NCI-H82 treated with DMSO at 0.1 percent for 48 hours (cell line): ENCODE measurements at regions not wholly inside any gene's neighbourhood (a gene's known extent, or its start where the extent isn't known, plus 50 kb on each side); places are given as distances from the start of the nearest gene placed in this dataset.
"Not testable (repeated sequence)": the region's sequence is repeated elsewhere in the genome, so short reads cannot be mapped to it uniquely, and the experiment has no call there.

Experiments used
- DNase-seq: peaks from one replicate; lab custom pipeline; 2025; ENCODE audit not compliant: unreplicated experiment; lab: John Stamatoyannopoulos, UW

DNA sequence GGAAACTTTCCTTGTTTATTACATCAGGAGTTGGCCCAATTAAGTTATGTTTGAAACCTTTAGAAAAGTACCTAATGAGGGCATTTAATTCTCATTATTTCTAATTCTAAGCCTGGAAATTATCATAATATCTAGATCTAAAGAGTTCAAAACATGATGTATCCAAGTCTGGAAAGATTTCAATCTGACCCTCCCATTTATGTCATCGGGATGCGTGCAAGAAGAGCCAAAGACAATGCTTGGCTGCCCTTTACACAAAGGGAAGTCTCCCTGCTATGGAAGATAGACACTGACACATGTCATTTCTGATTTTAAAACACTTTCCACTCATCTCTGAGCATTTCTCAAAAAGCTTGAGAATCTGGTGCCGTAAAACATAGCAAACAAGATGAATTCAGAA is 222.4 kb downstream of the ANTXR2 start:
- no peak for DNase-seq

DNA sequence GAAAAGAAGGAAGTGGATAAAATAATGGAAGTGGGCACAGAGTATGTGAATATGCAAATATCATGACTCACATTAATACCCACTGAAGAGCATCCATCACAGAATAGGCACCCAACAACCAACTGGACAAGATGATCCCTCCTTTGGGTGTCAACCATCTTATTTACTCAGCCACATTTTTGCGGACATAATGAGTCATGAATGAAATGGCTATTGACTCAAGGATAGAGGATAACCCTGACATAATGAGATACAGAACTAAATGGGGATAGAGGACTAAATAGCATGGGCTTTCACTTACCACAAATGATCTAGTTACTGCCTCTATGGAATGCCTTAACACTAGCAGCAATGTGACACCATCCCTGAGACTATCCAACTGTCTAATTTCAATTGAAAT is 224.7 kb downstream of the ANTXR2 start:
- DNase-seq = no peak

DNA sequence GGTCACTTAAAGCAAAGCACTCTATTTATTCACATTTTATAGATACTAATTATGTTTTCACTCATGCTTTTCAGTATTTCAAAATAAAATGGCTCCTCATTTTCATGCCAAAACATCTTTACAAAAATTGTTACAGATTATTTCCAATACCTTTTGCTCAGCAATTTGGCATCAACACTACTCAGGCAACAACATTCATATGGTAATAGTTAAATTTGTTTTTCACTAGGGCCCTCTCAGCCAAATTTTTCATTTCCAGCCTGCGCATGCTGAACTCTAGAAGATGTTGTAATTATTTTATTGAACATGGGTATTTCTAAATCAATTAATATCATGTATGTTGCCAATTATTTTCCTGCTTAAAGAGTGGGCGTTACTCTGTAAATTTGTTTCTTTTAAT is 225.6 kb downstream of the ANTXR2 start:
- DNase-seq = no peak

DNA sequence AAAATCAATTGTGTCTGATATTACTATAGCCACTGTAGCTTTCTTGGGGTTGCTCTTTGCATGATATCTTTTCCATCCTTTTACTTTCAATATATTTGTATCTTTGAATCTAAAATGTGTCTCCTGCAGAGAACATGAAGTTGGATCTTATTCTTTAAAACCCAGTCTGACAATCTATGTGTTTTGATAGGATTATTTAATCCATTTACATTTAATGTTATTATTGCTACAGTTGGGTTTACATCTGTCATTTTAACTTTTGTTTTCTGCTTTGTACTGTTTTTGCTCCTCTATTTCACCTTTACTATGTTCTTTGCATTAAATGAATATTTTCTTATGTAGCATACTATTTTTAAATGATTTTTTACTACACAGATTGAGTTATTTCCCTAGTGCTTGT is 230.9 kb downstream of the ANTXR2 start:
- DNase-seq = no peak

DNA sequence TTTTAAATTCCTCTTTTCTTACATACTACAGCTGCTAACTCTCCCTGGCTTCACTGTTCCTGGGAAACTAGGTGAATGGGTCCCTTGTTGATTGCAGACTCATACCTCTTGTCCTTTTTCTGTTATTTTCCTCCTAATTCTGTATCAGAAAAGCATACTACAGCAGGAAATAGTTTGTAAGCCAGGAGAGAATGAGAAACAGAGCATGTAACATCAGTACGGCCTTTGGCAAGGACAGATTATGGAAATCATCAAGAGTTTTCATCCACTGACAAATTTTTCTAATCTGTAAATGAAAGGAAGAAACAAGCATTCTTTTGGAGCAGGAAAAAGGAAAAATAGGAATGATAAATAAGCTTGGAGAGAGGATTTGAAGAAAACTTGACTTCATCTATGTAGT is 239.2 kb downstream of the ANTXR2 start:
- DNase-seq = no peak

DNA sequence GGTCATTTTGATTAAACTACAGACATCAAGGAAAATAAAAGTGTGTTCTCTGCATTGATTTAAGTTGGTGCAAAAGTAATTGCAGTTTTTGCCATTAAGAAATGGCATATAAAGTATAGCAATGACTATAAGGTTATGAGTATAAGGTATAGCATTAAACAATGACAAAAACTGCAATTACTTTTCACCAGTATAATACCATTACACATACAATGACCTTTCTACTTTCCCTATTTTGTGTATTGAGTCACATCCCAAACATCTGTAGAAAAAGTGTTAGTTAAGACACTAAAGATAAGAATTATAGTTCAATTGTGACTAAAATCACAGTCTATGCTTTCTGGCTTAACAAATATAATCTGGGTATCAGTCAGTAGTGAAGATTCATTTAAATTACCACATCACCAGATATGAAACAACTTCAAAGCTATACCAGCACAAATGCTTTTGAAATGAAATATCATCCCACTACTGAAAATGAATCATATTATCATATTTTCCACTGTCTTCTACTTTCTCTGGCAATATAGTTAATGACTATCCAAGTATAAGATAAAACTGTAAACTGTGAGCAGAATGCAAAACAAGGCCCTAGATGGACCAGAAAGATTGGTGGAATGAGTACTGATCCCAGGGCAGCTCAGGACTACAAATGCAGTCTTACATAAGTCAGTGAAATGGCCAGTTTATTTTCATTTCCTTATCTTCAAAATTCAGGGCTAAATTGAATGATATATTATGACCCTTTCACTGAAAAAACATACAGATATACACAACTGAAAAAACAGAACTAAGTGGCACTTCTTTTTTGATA is 241.1 kb downstream of the ANTXR2 start:
- no peak for DNase-seq

DNA sequence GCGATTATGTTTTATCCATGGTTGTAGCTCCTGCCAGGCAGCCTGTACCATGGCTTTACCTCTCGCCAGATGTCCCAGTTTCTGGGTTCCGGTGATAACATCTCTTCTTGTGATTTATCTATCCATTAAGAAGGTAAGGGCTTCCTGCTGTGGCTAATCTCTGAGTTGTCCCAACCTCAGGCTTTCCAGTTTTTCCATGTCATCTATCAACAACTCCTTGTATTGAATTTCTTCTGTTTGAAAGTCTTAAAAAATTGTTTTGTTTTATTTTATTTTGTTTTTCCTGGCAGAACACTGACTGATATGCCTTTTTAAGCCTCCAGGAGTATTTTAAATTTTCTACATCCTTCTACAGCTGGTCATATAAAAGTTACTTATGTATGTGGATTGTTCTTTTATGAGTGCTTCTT is 241.9 kb downstream of the ANTXR2 start:
- DNase-seq = peak; percentile 57

DNA sequence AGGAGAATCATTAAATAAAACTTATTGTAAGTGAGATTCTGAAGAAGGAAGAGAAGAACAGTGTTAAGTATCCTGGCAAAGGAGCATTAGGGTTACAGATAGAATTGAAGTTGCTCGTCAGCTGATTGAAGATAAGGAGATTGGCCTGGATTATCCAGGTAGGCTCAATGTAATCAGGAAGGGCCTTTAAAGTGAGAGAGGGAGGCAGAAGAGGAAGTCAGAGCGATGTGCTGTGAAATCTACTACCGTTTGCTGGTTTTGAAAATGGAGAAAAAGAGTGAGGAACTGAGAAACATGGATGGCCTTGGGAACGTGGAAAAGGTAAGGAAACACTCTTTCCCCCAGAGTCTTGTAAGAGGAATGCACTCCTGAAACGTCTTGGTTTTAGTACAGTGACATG is 245.7 kb downstream of the ANTXR2 start:
- peak; percentile 57 for DNase-seq

DNA sequence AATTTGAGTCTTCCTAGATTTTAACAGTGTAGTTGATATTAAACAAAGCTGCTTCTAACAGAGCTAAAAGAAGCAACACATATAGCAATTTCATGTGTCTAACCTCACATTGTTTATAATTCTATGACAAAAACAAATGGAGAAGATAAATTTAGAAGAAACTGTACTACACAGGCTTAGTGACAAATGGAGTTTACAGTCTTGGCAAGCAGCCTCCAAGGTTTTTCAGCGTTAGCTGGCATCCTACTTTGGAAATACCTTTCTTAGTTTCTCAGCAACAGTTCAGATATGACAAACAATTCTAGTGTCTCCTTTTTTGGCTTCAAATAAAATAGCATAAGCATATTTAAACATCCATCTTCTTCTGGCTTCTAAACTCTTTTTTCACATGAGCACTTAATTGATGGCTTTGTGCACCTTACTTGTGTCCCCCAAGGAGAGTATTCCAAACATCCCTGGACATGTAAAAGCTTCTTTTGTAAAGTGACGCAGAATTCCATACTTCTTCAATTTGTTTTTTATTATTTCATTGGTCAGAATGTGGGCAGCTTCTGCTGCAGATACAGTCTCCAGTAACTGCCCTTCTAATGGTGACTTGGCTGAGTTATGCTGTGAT is 249.8 kb downstream of the ANTXR2 start:
- DNase-seq = no peak

DNA sequence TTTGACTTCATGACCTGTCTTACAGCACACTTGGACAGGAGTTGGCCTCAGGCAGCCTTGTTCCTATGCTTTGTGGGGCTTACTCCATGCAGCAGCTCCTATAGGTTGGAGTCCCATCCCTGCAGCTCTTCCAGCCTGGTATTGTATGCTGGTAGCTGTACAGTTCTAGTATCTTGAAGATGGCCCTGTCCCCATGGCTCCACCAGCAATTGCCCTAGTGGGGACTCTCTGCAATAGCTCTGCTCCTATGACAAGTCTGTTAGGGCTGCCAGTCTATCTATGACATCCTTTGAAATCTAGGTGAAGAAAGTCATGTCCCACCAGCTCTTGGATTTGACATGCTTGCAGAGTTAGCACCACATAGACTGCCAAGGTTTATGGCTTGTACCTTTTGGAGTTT is 252.6 kb downstream of the ANTXR2 start:
- no peak for DNase-seq

DNA sequence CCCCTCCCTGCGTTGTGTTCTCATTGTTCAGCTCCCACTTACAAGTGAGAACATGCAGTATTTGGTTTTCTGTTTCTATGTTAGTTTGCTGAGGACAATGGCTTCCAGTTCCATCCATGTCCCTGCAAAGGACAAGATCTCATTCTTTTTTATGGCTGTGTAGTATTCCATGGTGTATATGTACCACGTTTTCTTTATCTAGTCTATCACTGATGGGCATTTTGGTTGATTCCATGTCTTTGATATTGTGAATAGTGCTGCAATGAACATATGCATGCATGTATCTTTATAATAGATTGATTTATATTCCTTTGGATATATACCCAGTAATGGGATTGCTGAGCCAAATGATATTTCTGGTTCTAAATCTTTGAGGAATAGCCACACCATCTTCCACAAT is 265.1 kb downstream of the ANTXR2 start:
- DNase-seq = not testable (repeated sequence)

DNA sequence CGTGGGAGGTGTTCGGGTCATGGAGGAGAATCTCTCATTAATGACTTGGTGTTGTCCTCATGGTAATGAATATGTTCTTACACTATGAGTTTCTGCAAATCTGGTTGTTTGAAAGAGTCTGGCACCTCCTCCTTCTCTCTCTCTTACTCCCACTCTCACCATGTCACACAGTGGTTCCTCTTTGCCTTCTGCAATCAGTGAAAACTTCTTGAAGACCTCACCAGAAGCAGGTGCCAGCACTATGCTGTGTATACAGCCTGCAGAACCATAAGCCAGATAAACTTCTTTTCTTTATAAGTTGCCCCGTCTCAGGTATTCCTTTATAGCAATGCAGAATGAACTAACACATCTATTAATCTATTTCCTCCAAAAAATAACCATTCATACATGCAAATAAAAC is 275.0 kb downstream of the ANTXR2 start:
- DNase-seq = no peak

DNA sequence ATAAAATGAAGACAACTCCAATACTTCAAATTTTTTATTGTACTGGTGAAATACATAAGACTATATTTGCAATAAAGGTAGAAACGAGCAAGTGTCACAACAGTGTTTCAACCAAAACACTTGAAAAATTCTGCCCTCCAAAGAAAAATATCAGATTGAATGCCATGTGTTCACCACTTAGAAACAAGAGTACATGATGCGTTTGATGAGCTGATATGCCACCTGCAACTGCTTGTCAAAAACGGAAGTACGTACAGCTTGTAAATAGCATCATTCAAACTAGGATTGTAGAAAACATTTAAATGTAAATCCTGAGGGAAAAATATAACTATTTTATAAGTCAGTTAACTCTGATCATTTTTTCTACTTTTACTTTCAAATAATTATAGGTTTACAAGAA is 276.1 kb downstream of the ANTXR2 start:
- DNase-seq = no peak

DNA sequence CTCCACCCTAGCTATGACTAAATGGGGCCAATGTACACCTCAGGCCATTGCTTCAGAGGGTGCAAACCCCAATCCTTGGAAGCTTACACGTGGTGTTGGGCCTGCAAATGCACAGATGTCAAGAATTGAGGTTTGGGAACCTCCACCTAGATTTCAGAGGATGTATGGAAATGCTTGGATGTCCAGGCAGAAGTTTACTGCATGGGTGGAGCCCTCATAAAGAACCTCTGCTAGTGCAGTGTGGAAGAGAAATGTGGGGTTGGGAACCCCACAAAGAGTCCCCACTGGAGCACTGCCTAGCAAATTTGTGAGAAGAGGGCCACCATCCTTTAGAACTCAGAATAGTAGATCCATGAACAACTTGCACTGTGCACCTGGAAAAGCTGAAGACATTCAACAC is 284.1 kb downstream of the ANTXR2 start:
- DNase-seq = no peak

DNA sequence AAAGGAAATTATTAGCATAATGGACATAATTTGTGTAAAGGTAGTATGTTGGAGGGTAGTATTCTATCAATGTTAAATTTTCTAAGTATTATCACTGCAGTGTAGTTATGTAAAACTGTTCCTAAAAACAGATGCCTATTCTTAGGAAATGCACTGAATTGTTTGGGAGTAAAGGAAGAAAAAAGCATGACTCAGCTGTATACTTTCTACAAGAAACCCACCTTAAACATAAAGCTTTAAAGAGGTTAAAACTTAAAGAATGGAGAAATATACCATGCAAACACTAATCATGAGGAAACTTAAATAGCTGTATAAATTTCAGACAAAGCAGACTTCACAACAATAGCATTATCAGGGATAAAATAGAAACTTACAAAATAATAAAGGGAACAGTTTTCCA is 292.9 kb downstream of the ANTXR2 start:
- DNase-seq = no peak

DNA sequence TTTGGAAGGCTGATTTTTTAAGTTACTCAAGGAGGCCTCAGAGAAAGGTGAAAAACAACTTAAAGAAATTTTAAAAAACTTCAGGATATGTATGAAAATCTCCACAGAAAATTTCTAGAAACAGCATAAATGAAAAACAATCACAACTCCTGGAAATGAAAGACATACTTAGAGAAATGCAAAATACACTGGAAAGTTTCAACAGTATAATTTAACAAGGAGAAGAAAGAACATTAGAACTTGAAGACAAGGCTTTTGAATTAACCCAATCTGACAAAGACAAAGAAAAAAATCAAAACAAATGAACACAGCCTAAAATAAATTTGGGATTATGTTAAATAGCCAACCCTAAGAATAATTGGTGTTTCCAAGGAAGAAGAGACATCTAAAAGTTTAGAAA is 300.5 kb downstream of the ANTXR2 start:
- no peak for DNase-seq

DNA sequence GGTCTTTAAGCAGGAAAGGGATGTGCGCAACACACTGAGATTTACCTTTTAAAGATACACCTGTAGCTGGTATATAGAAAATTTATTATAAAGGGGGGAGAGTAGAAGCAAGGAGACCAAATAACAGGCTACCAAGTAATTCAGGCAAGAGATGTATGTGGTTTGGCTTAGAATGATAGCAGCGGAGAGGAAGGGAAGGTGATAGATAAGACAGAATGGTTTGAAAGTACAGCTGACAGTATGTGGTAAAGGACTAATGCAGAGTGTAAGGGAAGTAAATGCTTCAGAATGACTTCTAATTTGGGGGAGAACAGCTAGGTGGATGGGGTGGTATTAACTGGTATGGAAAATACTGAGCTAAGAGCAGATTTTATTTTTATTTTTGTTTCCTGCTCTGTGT is 308.9 kb downstream of the ANTXR2 start:
- DNase-seq = no peak

DNA sequence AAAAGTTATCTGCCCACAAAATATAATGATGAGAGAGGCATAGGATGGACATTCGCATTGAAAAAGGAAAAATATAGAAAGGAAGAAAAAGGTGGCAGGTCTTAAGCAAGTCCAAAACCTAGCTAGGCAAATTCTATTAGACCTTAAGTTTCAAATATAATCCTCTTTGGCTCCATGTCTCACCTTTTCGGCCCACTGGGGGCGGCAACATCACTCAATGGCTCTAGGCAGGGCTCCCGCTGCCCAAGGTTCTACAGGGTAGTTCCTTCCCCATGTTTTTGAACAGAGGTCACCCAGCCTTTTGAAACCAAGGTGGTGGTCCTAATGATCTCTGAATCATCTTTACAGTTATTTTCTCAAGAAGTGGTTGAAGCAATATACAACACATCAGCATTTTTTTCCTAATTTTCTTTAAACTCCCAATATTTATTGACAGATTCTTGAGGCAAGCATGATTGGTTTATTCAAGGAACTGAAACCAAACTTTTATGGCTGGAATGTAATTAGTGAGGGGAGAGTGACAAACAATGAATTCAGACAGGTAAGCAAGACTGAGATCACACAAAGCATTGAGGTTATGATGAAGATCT is 309.4 kb downstream of the ANTXR2 start:
- DNase-seq = no peak

DNA sequence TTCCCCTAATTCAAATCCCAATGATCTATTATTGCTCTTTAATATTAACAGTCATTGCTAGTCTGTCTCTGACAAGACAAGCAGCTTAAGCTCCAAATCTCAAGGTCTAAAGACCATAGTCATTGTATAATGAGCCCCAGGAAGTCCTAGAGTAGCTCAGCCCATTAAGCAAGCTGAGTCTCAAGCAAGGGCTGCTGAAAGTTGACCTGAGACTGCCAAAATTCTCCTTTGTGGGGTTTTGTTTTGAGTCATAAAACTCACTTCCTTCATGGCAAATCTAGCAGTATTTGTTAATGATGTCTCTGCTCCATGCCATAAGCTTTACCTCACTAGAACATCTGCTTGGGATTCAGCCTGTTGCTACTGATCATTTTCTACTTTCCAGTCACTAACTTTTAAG is 313.2 kb downstream of the ANTXR2 start:
- no peak for DNase-seq

DNA sequence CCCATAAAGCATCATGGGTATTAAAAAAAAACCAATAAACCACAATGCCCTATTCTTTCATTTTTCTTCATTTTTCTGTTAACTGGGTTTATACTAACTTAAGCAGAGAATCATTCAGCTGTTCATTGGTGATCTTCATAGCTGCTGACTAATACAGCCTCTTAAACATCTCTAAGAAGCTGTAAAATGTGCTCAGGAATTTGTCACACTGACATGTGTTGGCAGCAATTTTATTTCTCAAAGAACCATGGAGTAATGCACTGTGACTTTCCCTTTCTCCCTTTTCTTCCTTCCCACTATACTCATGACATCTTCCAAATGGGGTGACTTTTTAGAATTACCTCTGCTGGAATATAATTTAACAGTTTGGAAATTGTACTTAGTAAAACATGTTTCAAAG is 315.4 kb downstream of the ANTXR2 start:
- DNase-seq = no peak

DNA sequence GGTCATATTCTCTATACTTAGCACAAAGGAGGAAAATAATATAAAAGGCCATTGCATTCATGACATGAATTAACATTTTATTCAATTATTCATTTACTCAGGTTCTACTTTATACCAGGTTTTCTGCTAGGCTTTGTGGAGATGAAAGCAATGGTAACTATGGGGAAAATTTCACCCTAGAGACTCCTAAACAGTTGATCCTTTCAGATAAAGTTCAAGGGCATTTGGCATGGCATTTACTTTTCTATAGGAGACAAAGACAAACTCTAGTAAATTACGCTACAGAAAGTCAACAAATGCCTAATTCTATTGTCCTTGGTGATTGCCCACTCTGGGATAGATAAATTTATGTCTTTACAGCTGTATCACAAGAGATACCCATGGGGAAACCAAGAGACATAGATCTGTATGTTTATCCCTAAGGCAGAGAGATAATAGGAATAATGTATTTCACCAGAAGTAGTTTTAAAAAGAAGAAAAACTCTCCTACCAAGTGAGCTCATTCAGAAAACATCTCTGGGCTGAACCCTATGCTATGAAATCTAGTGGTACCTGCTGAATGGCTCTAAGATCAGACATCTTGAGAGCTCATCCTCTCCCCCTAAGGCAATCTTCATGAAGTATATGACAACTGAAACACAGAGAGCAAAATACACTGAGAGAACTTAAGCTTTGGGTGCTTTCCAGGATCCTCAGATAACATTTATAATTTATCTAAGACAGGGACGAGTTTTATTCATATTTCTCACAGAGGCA is 316.7 kb downstream of the ANTXR2 start:
- DNase-seq = no peak

DNA sequence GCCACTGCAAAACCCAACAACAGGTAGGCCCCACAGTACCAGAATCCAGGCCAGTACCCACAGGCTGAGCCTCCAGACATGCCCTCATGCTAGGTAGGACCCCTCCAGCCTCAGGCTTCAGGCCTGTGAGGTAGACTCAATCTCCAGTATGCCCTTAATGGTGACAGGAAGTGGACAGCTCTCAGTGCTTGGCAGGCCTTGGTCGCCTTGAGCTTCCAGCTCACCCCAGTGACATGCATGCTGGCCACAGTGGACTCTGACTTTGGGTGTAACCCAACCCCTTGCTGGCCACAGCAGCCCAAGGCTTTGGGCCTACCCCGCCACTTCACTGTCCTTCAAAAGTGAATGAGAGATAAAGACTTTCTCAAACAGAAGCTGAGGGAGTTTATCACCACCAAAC is 324.2 kb downstream of the ANTXR2 start:
- DNase-seq = no peak
